GM18505 (cell line): ENCODE measurements at regions not wholly inside any gene's neighbourhood (a gene's known extent, or its start where the extent isn't known, plus 50 kb on each side); places are given as distances from the start of the nearest gene placed in this dataset.

ENCODE experiments used
- ATAC-seq: cut with Tn5 transposase; IDR thresholded peaks from one replicate; pipeline ENCODE4 v1.9.1; 2021; ENCODE audit not compliant: unreplicated experiment
- POLR2A ChIP-seq: IDR thresholded peaks from 4 replicates; pipeline ENCODE4 v1.6.1; 2011; ENCODE audit warnings: borderline replicate concordance; ENCODE audit not compliant: insufficient read depth, insufficient read length; ENCODE audit errors: extremely low read depth

DNA sequence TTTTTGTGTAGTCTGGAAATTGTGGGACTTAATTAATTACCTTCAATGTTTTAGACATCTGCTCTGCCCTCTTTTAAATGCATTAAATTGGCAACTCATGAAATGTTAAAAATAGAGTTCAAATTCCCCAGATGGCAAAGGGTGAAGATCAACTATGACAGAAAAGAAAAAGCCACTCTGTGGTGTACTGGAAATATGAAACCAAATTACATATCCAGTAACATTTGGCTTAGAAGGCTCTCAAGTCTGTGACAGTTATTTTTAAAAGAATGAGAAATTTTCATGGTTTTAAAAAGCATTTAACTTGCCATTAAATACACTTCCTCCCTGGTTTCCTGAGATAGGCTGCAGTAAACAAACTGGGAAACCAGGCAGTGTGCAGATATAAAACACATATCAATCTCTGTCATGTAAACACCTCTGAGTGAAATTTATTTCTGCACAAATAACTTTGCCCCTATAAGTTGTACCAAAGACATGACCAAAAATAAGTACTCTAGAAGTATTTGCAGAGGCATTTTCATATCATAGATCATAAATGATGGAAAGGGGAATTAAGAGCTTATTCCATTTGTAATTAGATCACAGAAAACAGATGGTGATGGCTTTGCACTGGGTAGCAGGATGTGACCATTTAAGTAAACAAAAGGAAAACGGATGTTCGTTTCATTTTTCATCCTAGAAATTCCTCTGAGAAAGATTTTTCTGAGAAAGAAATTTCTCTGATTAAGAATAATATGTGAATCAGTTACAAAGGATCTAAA lies 360.1 kb downstream of the SAMD5 start:
- no peak for ATAC-seq
- no peak for TF ChIP-seq POLR2A

- TF ChIP-seq POLR2A = no peak
- ATAC-seq = no peak
These were observed 360.7 kb downstream of the SAMD5 start for GRCh38 chr6:147869201-147869600.

- no peak for TF ChIP-seq POLR2A
- ATAC-seq = no peak
These were observed 361.4 kb downstream of the SAMD5 start for GRCh38 chr6:147869869-147870268.

GRCh38 chr6:147870506-147871110 lies 362.1 kb downstream of the SAMD5 start:
- ATAC-seq = no peak

GRCh38 chr6:147872002-147872401 lies 363.5 kb downstream of the SAMD5 start:
- no peak for ATAC-seq
- TF ChIP-seq POLR2A = no peak

More at GRCh38 chr6:147870506-147871110, 362.1 kb downstream of the SAMD5 start:
- TF ChIP-seq POLR2A = no peak

DNA sequence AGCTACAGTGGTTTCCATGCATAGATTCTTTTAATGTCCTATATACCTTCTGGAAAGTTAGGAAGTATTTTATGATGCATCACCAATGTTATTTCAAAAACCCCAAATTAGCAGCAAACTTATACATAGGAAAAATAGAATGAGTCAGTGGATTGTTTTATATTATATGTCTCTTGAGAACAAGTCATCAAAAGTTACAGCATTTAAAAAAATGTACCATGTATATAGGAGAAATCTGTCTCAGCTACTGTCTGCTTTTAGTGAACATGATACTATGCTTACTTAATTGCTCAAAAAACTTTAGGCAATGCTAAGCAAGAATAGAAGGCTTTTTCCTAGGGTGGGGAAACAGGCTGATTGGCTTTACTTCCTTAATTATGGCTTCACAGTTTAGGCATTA lies 365.3 kb downstream of the SAMD5 start:
- TF ChIP-seq POLR2A = no peak
- ATAC-seq = no peak

- no peak for TF ChIP-seq POLR2A
- ATAC-seq = no peak
These were observed 365.8 kb downstream of the SAMD5 start for GRCh38 chr6:147874322-147874721.

GRCh38 chr6:147879031-147879580 lies 370.6 kb downstream of the SAMD5 start:
- ATAC-seq = no peak
- TF ChIP-seq POLR2A = no peak

DNA sequence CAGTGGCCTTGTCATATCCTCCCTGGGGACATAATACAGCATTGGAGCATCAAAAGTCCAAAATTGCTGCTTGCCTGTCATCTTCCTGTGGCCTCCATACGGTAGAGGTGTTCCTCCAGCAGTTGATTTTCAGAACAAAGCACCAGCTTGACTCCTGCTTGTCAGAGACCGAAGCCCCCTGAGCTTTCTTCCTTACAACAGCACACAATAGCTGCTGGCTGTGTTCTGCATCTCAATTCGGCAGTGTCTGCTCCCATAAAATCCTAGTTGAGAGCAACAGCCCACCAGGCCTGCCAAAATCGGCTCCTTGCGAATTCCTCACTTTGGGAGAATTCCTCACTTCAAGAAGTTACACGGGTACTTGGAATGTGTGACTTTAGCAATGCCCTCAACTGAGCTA lies 372.9 kb downstream of the SAMD5 start:
- no peak for TF ChIP-seq POLR2A
- no peak for ATAC-seq

GRCh38 chr6:147888374-147888773 lies 379.9 kb downstream of the SAMD5 start:
- no peak for ATAC-seq
- TF ChIP-seq POLR2A = no peak

DNA sequence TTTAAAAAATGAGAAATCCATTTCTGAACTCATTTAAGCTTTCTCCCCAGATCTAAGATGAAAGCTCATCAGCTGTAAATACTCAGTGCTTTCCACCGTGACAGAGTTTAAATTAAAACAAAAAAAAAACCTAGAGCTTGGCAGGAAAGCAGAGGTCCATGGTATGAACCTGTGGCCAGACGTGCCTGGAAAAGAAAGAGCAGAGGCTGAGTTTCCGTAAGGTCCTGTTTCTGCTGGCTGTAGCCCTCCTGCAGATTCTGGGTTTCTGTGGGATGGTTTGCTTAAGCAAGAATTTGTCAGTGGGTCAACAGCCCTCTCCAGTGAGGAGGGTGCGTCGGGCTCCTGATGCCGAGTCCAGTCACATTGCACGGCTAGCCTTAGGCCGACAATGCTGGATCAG lies 383.2 kb downstream of the SAMD5 start:
- TF ChIP-seq POLR2A = no peak
- ATAC-seq = no peak

DNA sequence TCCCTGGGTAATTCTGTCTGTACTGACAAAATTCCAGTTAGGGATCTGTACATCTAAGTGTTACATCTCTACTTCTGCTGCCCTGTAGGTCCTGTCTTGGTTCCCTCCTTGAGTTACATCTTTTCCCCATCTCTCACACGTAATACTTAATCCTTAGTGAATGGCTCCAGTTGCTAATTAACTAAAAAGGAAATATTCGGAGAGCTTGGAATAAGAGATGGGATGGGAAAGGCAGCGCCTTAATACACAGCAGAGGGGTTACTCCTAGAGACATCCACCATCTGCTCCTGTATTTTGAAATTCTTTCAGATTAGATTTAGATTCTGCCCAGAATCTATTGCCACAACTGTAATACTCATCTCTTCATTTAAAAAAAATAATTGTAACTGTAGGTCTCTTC lies 384.0 kb downstream of the SAMD5 start:
- no peak for ATAC-seq
- no peak for TF ChIP-seq POLR2A

- no peak for ATAC-seq
- TF ChIP-seq POLR2A = no peak
These were observed 386.8 kb downstream of the SAMD5 start for GRCh38 chr6:147895272-147895671.

DNA sequence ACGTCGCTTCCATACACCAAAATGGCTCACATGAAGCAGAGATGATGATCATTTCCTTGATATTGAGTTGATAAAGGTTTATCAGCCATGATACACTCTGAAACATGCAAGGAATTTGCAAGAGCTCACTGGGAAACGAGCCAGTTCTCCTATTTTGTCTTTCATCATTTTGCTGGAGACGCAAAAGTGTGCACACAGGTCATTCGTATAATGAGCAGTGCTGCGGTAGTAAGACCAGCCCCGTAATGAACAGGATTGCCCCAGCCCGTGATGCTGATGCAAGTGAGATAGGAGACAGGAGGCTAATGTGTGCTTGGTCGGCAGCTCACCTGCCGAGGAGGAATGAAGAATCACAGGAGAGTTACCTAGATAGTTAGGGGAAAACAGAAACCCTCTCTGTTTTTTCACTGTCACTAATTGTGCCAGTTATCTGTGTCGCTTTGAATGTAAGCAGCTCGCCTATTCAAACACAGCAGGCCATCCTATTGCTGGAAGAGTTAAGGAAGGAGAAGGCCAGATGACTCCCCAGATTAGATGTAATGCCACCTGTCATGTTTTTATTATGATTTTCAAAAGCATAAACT lies 391.8 kb downstream of the SAMD5 start:
- no peak for ATAC-seq

More for the DNA sequence above, 391.8 kb downstream of the SAMD5 start:
- no peak for TF ChIP-seq POLR2A
